H54 (cell line): ENCODE measurements at regions not wholly inside any gene's neighbourhood (a gene's known extent, or its start where the extent isn't known, plus 50 kb on each side); places are given as distances from the start of the nearest gene placed in this dataset.
"Not testable (repeated sequence)": the region's sequence is repeated elsewhere in the genome, so short reads cannot be mapped to it uniquely, and the experiment has no call there.

Experiments
- DNase-seq: peaks from one replicate; pipeline ENCODE4 v3.0.0; 2011; ENCODE audit warnings: low spot score, mixed read lengths; ENCODE audit not compliant: insufficient read length
- FAIRE-seq: peaks from 3 replicates; lab custom pipeline; 2011; peaks lifted over from hg19 to GRCh38; lab: Jason Lieb, UNC
- POLR2A ChIP-seq: IDR thresholded peaks from 2 replicates; pipeline ENCODE4 v1.6.1; 2011; ENCODE audit warnings: low read depth, mild to moderate bottlenecking, low read length

DNA sequence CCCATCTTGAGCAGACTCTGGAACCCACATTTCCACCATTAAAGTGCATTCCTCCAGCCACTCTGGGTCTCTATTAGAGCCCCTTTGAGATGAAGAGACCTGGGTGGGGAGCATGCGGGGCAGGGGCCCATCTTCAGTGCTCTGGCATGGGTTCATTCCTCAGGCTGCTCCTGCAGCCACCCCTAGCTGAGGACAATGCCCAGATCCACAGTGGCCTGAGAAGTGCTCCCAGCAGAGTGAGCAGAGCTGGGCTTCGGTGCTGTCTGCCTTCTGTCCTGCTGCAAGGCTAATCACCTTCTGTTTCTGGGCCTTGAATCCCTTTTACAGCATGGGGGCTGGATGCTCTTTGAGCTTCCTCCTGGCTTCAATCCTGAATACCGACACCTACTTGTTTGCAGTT is 169.8 kb downstream of the TRIM43 start:
- no peak for TF ChIP-seq POLR2A
- FAIRE-seq (no peak), DNase-seq (no peak)

DNA sequence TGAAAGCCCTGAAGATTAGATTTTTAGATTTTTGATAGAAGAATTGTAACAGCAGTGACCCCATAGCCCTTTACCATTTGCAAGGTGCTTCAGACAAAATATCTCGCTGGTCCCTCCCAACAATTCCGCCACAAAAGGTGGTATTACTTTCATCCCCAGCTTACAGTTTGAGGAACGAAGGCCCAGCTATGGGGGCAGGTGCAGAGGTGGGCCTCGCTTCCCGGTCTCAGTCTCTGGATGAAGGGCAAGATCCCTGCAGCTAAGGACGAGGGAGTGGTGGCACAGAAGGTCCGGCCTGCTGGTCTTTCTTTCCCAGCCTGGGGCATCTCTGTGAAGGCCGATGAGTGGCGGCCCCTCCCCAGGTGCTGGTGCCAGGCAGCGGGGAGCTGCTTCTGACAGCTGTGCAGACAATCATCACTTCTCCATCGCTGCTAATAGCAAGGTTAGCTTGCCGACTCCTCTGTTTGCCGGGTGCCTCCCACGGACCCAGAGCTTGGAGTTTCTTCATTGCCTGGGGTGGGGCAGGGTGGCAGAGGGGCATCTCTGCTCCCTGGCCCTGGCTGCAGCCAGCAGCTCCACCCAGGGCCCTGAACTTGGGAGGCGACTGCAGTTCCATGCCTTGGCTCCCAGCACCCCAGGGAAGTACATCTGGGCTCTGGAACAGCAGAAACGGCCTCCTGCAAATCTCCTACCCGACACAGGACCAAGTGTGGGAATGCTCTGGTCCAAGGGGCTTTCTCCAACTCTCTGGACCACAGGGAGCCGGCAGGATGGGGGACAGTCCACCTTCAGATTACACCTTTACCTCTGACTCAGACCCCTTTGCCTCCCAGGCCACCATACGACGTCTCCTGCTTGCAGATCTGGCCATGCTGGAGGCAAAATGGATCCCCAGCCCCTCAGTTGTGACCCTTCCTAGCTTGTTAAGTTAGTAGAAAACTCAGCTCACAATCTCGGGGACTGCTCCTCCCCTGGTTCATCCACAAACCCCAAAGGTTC is 170.5 kb downstream of the TRIM43 start:
- FAIRE-seq, DNase-seq: not testable (repeated sequence)

DNA sequence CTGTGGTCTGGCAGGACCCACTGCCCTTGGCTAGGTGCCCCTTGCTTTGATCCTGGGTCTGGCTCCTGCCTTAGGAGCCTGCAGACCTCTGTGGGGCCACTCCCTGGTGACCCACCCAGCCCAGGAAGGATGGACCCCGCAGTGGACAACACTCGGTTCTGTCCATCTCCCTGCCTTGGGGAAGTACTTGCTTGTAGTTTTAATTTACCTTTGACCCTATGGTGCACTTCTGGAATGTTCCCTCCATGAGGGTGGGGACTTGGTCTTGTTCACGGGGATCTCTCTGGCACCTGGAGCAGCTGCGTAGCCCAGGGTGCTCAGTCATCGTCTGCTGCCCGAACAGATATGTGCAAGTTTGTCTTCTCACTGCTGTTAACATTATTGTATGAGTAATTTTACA is 171.3 kb downstream of the TRIM43 start:
- not testable (repeated sequence) for DNase-seq, FAIRE-seq

DNA sequence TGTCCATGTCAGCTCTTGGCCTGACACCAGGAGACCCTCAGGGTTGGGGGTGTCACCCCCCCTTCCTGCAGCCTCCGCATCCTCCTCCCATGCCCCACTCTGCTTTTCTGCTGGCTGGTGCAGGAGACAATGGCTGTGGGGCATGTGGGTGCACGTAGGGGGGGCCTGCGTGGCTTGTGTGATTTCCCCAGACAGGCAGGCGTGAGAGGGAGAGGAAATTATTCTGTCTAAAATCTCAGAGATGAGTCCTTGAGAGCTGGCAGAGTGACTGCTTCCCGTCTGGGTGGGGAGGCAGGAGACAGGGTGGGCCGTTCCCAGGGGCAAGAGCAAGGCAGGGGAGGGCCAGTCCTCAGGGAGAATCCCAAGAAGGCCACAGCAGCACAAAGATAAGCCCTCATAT is 173.2 kb downstream of the TRIM43 start:
- DNase-seq, FAIRE-seq: not testable (repeated sequence)

DNA sequence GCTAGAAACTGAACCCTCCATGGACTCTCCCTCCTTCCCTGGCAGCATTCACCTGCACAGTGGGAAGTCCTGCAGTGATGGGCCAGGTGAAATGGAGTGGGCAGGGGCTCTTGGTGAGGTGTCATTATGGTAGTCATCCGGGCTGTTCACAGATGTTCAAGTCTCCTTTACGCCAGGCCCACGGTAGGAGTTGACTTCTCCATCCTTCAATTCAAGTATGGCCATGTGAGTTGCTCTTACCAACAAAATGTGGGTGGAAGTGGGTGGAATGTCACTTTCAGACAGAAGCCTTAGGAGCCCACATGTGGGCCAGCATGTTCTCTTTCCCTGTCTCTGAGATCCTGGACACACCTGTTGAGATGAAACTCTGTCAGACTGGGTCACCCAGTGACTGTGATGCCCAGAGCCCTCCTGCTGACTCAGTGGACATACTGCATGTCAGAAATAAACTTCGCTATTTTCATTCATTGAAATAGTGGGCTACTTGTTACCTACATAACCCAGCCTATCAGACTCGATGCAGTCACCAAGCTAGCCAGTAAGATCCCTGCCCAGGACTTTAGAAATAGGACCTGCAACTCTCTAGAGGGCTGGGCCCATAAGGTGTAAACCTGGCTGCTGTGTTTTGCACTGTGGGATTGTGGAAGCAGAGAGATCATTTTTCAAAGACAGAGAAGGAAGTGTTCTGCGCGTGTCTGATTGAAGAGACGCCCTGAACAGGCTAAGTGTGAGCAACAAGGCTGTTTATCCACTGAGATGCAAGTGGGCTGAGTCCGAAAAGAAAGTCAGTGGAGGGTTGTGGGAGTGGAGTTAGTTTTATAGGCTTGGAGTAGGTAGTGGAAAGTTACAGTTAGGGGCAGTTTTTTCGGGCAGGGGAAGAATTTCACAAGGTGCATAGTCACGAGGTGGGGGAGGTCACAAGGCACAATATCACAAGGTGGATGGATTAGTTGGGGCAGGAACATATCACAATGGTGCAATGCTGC is 174.4 kb downstream of the TRIM43 start:
- not testable (repeated sequence) for DNase-seq, FAIRE-seq

DNA sequence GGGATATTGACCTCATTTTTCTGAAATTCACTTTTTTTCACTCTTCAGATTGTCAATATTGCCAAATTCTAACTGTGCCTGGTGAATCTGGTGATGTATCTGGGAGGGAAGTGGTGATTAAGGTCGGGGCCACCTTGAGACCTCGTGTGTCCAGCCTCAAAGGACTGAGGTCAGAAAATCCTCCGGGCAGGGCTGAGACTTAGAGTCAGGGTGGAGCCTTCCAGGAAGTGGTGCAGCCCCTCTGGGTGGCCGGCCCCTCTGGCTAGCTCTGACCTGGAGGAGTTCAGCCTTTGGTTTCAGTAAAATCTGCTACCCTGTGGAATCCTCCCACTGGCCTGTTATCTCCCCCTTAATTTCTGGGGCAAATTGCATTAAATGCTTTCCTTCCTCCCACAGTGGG is 175.7 kb downstream of the TRIM43 start:
- DNase-seq, FAIRE-seq: not testable (repeated sequence)

DNA sequence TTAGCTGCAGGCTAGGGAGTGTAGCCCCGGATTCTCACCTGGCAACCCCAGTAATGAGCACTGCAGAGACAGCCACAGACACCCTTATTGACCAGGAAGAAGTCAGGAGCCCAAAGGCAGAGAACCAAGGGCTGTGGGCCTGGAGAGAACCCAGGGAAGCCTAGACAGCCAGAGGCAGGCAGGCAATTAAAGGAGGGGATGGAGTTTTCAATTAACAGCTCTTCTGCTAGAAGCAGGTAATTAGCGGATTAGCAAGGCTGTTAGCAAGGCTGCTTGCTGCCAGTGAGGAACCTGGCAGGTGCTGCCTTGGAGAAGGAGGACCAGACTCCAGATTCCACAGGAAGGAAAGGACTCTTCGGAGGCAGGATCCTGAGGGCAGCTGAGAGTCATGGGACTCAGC is 176.1 kb downstream of the TRIM43 start:
- not testable (repeated sequence) for FAIRE-seq, DNase-seq

DNA sequence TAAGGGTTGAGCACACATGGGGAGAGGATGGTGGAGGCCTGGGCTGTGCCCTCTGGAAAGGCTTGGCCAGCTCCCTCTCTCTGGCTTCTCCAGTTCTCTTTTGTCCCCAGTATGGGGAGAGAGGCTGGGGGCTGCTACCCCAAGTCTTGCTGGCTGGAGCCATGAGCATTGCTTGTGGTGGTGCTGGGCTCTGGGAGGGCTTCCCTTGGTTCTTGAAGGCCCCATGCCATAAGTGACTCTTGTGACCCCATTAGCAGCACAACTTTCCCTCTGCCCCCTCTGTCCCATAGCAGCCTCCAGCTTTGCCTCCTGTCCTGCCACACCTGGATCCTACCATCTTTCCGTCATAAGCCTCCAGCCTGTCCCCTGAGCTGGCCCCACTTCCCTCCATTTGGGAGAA is 177.5 kb downstream of the TRIM43 start:
- not testable (repeated sequence) for DNase-seq, FAIRE-seq

DNA sequence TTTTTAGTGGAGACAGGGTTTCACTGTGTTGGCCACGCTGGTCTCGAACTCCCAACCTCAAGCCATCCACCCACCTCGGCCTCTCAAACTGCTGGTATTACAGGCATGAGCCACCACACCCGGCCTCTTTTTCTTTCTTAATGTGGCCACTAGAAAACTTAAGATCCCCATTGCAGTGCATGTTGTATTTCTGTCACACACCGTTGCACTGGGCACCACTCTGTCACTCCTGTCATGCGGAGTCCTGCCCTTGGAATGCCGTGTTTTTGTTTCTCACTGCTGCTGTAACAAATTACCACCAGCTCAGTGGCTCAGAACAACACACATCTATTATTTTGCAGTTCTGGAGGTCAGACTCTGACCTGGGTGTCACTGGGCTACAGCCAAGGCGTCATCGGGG is 178.9 kb downstream of the TRIM43 start:
- not testable (repeated sequence) for FAIRE-seq, DNase-seq

DNA sequence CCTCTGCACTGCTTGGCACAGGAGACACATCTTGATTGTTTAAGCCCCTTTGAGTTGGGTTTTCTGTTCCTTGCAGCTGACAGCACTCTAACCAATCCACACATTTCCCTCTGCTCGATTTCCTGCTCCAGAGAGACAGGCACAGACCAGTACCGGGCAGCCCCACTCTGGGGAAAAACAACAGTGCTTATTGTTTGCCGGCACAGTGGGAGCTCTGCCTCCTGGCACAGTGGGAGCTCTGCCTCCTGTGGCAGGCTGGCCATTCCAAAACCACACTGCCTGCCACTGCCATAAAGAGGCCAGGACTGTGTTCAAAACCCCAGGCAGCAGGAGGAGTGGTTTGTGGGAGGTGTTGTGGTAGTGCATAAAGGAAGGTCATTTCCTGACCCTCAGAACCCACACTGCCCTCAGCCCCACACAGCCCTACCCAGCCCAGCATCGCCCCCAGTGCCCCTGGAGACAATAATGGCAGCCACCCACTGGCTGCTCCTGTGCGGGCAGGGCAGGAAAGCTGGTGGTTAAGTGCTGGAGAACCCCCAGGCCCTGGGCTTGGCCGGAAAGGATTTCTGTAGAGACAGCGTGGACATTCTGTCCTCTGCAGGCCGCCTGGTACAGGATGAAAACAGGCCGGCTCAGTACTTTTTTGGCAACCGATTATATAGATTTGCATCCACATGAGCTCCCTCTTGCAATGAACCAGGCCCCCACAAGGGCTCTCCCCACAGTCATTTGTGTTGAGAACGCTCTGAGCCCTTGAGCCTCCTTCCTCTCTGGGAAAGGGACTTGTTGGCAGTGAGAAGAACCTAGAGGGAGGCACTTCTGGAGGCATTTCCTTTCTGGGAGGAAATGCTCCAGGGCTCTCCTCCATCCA is 182.8 kb downstream of the TRIM43 start:
- not testable (repeated sequence) for DNase-seq, FAIRE-seq

DNA sequence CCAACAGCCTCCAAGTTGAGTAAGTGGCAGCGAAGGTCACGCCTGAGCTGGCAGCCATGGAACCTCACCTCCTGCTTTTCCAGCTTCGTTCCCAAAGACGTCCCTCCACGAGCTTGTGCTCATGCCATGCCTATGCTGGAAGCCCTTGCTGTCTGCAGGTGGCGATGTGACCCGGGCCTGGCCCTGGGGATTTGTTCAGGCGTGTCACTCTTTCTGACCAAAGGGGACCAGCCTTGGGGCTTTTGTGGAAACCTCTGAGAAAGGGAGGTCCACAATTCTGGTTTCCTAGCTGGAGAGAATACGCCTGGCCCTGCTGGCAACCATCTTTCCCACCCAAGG is 183.4 kb downstream of the TRIM43 start:
- not testable (repeated sequence) for DNase-seq

More for the DNA sequence above, 183.4 kb downstream of the TRIM43 start:
- not testable (repeated sequence) for FAIRE-seq
